ENCODE measurements at regions not wholly inside any gene's neighbourhood (a gene's known extent, or its start where the extent isn't known, plus 50 kb on each side); places are given as distances from the start of the nearest gene placed in this dataset.

DNA sequence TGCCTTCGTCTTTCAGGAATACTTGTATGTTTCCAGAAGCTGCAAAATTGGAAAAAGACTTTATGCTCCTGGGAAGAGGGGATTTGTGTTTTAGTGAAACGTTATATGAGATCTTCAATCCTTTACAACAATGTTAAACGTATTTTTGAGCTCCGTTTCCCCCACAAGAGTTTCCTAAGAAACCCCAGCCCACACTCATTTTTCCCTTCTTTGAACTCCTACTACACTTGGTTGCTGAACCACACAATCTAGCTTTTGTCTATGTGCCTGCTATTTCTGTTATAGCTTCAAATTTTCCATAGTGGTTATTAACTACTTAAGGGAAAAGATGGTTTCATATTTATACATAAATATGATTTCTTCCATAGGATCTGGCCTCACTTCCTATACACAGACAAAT lies 238.6 kb upstream of the ACTBL2 start:
- TF ChIP-seq, protein P1, sequence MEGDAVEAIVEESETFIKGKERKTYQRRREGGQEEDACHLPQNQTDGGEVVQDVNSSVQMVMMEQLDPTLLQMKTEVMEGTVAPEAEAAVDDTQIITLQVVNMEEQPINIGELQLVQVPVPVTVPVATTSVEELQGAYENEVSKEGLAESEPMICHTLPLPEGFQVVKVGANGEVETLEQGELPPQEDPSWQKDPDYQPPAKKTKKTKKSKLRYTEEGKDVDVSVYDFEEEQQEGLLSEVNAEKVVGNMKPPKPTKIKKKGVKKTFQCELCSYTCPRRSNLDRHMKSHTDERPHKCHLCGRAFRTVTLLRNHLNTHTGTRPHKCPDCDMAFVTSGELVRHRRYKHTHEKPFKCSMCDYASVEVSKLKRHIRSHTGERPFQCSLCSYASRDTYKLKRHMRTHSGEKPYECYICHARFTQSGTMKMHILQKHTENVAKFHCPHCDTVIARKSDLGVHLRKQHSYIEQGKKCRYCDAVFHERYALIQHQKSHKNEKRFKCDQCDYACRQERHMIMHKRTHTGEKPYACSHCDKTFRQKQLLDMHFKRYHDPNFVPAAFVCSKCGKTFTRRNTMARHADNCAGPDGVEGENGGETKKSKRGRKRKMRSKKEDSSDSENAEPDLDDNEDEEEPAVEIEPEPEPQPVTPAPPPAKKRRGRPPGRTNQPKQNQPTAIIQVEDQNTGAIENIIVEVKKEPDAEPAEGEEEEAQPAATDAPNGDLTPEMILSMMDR (conservative IDR thresholded peaks at IDR 0.05 in 1 of 2, IDR thresholded peaks at IDR 0.05 in 1 of 2; ENCODE audit: extremely low read depth in 1 of 2, insufficient read depth in 1 of 2, low read depth in 1 of 2, low read length in 2 of 2) = no peak
- no peak for TF ChIP-seq EZH2 (IDR thresholded peaks at IDR 0.05; ENCODE audit: borderline replicate concordance, low read length)
